Lower leg skin (tissue), 3 donors: ENCODE measurements at regions not wholly inside any gene's neighbourhood (a gene's known extent, or its start where the extent isn't known, plus 50 kb on each side); places are given as distances from the start of the nearest gene placed in this dataset.

ENCODE experiments used
- CTCF ChIP-seq, 3 donors: fragments of 450-650 bp; IDR thresholded peaks; one replicate each; pipeline ENCODE4 v1.5.1; 2016; ENCODE audit warnings: antibody characterized with exemption in 3 of 3, mild to moderate bottlenecking in 3 of 3, moderate library complexity in 2 of 3
- POLR2A ChIP-seq, 2 donors: fragments of 450-650 bp; IDR thresholded peaks; one replicate each; pipeline ENCODE4 v1.6.1; 2016 to 2017; ENCODE audit warnings: antibody characterized with exemption in 2 of 2, mild to moderate bottlenecking in 1 of 2, moderate library complexity in 1 of 2

DNA sequence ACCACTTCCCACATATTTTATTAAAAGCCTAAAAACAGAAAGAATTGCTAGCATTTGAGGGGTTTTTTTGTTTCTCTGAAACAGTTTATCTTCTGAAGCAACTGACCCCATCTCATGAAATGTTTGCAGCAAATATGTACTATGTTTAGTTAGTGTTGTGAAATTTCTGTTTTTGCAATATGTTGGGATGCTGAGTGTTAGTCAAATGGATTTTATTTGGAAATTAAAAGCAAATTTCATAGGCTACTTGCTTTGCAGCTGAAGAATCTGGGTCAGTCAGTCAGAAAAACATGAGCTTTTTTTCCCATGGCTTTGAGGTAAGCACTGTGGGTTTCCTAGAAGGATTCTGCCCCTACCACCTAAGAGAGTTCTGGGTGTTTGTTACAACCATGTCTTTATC lies 184.9 kb upstream of the DKK2 start:
- TF ChIP-seq CTCF (IDR thresholded peaks at IDR 0.05) = no peak
- TF ChIP-seq POLR2A (IDR thresholded peaks at IDR 0.05) = no peak
